ENCODE measurements at regions not wholly inside any gene's neighbourhood (a gene's known extent, or its start where the extent isn't known, plus 50 kb on each side); places are given as distances from the start of the nearest gene placed in this dataset.
A peak's percentile ranks its signal among the peaks of the same experiment; 100 is the strongest.

DNA sequence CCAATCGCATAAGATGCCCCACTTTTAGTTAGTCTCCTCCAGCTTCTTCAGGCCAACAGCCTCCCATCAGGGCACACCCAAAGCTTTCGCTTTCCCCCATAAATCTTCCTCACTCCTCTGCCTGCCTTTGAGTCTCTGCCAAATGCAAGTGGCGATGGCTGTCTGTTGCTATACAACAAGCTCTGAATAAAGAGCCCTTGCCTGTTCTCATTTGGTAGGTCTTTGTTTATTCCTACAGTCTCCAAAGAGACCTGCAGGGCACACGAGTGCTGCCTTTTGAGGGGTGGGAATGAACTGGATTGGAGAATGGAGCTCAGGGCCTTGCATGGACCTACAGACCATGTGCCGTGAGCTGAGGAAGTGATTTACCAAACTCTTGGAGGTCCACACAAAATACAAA, 52.2 kb upstream of the SOD3 start:
- intact Hi-C loops (cut with DNase I) = loop anchor here in 1 of 2 donors (5.0 kb wide), 1 partner anchor 169 kb away; the partner anchor contains the start of gene CCDC149
- H3K27ac ChIP-seq = peak overlapping the region; percentile 58

DNA sequence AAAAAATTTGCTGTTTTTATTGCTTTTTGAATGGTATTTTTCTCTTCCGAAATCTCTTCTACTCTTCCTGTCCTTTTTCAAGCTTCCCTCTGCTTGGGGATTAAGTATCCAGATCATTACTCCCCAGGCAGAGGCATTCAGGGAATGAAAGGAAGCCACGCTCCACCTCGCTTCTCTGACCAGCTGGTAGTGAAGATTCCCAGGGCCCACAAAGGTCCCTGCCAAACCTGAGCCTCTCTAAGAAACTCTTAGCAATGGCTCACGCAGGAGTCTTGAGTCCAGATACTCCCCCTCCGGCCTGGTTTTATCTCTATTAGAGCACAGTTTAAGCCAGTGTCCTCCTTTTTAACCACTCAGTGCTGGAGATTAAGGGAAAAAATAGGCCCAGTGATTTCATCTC, 51.4 kb upstream of the SOD3 start:
- ATAC-seq (peak; percentile 30 to 78 (median 60)), DNase-seq (no peak)
- intact Hi-C loops (cut with DNase I) = loop anchor here in 1 of 2 donors (5.0 kb wide), 1 partner anchor 168 kb away; the partner anchor contains the start of gene CCDC149
- Histone ChIP-seq H3K36me3 (ENCODE audit: insufficient read depth in 1 of 2, low read depth in 1 of 2) (no peaks in the 10 kb centered on the region), H3K27ac (peak overlapping the region; percentile 18), H3K9me3 (no peaks in the 10 kb centered on the region), H3K4me3 (no peak overlapping the region), H3K27me3 (ENCODE audit: insufficient read depth in 3 of 3, low read length in 2 of 3) (no peaks in the 10 kb centered on the region), H3K4me1 (peaks cover 51% of the 10 kb centered on the region)
- TF ChIP-seq, protein P1, sequence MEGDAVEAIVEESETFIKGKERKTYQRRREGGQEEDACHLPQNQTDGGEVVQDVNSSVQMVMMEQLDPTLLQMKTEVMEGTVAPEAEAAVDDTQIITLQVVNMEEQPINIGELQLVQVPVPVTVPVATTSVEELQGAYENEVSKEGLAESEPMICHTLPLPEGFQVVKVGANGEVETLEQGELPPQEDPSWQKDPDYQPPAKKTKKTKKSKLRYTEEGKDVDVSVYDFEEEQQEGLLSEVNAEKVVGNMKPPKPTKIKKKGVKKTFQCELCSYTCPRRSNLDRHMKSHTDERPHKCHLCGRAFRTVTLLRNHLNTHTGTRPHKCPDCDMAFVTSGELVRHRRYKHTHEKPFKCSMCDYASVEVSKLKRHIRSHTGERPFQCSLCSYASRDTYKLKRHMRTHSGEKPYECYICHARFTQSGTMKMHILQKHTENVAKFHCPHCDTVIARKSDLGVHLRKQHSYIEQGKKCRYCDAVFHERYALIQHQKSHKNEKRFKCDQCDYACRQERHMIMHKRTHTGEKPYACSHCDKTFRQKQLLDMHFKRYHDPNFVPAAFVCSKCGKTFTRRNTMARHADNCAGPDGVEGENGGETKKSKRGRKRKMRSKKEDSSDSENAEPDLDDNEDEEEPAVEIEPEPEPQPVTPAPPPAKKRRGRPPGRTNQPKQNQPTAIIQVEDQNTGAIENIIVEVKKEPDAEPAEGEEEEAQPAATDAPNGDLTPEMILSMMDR (IDR thresholded peaks at IDR 0.05) = no peak
- 44 to 46% (median 44%) methylated on average over 5 of the region's 5 CpGs for WGBS, 3 donors

More for the DNA sequence above, 52.2 kb upstream of the SOD3 start:
- H3K36me3 ChIP-seq (ENCODE audit: insufficient read depth in 1 of 2, low read depth in 1 of 2) = no peaks in the 10 kb centered on the region
- TF ChIP-seq, protein P1 (IDR thresholded peaks at IDR 0.05) = no peak
- ATAC-seq (peak in 2 of 4 donors; percentile 37 to 49), DNase-seq (no peak)
- H3K9me3 ChIP-seq = no peaks in the 10 kb centered on the region
- peaks cover 49% of the 10 kb centered on the region for H3K4me1 ChIP-seq
- H3K4me3 ChIP-seq = no peak overlapping the region
- WGBS, 3 donors = 64 to 70% (median 67%) methylated on average over 5 of the region's 5 CpGs
- H3K27me3 ChIP-seq (ENCODE audit: insufficient read depth in 3 of 3, low read length in 2 of 3) = no peaks in the 10 kb centered on the region

DNA sequence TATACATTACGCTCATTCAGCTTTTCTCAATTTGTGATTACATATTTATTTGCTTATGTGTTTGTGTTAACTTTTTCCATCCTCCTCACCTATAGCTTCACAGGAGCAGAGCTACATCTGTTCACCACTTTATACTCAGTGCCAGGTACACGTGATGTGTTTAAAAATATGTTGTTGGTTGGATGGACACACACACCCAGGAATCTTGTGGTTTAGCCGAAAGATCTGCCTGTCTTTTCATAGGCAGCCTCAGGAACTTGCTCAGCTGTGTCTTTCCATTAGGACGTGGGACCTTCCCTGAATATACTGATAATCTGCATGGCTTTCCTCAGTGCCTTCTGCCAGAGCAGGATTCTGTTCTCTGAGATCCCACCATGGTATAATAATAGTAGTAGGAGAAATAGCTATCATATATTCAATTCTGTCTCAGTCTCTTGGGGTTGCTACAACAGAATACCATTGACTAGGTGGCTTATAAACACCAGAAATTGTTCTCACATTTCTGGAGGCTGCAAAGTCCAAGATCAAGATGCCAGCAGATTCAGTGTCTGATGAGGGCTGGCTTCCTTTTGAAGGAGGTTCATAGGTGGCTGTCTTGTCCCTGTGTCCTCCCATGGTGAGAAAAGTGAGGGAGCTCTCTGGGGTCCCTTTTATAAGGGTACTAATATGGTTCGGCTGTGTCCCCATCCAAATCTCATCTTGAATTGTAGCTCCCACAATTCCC, 50.0 kb upstream of the SOD3 start:
- Histone ChIP-seq H3K27ac (no peak overlapping the region), H3K36me3 (ENCODE audit: insufficient read depth in 1 of 2, low read depth in 1 of 2) (no peaks in the 10 kb centered on the region), H3K27me3 (ENCODE audit: insufficient read depth in 3 of 3, low read length in 2 of 3) (no peaks in the 10 kb centered on the region), H3K4me1 (peaks cover 51% of the 10 kb centered on the region), H3K9me3 (no peaks in the 10 kb centered on the region), H3K4me3 (no peak overlapping the region)
- peak in 1 of 4 donors; percentile 39 for ATAC-seq
- TF ChIP-seq, protein P1 (IDR thresholded peaks at IDR 0.05) = no peak
- intact Hi-C loops (cut with DNase I) = no loop called here
- DNase-seq = no peak
- WGBS, 3 donors = 61 to 73% (median 71%) methylated on average over 5 of the region's 5 CpGs
